Loucy (cell line): ENCODE measurements at regions not wholly inside any gene's neighbourhood (a gene's known extent, or its start where the extent isn't known, plus 50 kb on each side); places are given as distances from the start of the nearest gene placed in this dataset.

Experiments used
- CTCF ChIP-seq: fragments of 200-600 bp; sonication (generic); conservative IDR thresholded peaks from 2 replicates; pipeline ENCODE4 v1.5.1; 2014; ENCODE audit warnings: mild to moderate bottlenecking, antibody characterized with exemption, low read length
- EZH2phosphoT487 ChIP-seq: fragments of 200-600 bp; IDR thresholded peaks from 2 replicates; pipeline ENCODE4 v1.6.1; 2018; ENCODE audit warnings: antibody characterized with exemption, mild to moderate bottlenecking, moderate library complexity, borderline replicate concordance

- TF ChIP-seq CTCF (no peak), EZH2phosphoT487 (no peak)
These were observed 2051.0 kb downstream of the EFNA5 start for GRCh38 chr5:105619725-105620124.
